NB4 (cell line): ENCODE measurements at regions not wholly inside any gene's neighbourhood (a gene's known extent, or its start where the extent isn't known, plus 50 kb on each side); places are given as distances from the start of the nearest gene placed in this dataset.

Experiments used
- DNase-seq: peaks from one replicate; pipeline ENCODE4 v3.0.0; 2010; ENCODE audit warnings: low read depth
- H3K4me3 ChIP-seq: one replicate; pipeline ENCODE4 v1.5.1; 2011; ENCODE audit warnings: mild to moderate bottlenecking, low read depth, low read length, moderate library complexity
- MYC ChIP-seq: IDR thresholded peaks from 2 replicates; pipeline ENCODE4 v1.6.1; 2011; ENCODE audit warnings: low read depth, low read length
- POLR2A ChIP-seq: IDR thresholded peaks from 2 replicates; pipeline ENCODE4 v1.6.1; 2011; ENCODE audit warnings: mild to moderate bottlenecking; ENCODE audit not compliant: insufficient read length; ENCODE audit errors: extremely low read depth
- TF ChIP-seq, protein P1 (sequence below): IDR thresholded peaks from one replicate; pipeline ENCODE4 v1.5.1; 2012; ENCODE audit warnings: low read depth, low read length
- TF ChIP-seq, protein P2 (sequence below): IDR thresholded peaks from 2 replicates; pipeline ENCODE4 v1.6.1; 2011; ENCODE audit warnings: low read depth, low read length

DNA sequence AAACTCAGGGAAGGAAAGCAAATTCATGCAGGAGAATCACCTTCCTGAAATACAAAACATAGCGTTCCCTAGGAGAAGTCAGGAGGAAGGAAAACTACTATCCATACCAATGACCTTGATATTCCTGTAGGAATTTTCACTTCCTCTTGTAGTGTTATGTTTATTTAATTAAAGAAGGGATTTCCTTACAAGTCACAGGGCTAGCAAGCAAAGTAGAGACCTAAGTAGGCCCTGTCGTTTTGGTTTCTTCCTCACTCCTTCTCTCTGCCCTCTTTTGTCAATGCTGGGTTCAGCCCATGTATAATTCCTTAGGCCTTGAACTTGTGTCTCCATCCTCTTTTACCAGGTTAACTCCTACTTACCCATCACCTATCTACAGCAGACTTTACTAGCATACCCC lies 435.2 kb upstream of the LRATD1 start:
- no peak for DNase-seq
- H3K4me3 ChIP-seq: no peak overlapping the region
- TF ChIP-seq, protein P1, sequence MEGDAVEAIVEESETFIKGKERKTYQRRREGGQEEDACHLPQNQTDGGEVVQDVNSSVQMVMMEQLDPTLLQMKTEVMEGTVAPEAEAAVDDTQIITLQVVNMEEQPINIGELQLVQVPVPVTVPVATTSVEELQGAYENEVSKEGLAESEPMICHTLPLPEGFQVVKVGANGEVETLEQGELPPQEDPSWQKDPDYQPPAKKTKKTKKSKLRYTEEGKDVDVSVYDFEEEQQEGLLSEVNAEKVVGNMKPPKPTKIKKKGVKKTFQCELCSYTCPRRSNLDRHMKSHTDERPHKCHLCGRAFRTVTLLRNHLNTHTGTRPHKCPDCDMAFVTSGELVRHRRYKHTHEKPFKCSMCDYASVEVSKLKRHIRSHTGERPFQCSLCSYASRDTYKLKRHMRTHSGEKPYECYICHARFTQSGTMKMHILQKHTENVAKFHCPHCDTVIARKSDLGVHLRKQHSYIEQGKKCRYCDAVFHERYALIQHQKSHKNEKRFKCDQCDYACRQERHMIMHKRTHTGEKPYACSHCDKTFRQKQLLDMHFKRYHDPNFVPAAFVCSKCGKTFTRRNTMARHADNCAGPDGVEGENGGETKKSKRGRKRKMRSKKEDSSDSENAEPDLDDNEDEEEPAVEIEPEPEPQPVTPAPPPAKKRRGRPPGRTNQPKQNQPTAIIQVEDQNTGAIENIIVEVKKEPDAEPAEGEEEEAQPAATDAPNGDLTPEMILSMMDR: no peak
- no peak for TF ChIP-seq MYC
- no peak for TF ChIP-seq POLR2A
- TF ChIP-seq, protein P2, sequence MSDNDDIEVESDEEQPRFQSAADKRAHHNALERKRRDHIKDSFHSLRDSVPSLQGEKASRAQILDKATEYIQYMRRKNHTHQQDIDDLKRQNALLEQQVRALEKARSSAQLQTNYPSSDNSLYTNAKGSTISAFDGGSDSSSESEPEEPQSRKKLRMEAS: no peak

DNA sequence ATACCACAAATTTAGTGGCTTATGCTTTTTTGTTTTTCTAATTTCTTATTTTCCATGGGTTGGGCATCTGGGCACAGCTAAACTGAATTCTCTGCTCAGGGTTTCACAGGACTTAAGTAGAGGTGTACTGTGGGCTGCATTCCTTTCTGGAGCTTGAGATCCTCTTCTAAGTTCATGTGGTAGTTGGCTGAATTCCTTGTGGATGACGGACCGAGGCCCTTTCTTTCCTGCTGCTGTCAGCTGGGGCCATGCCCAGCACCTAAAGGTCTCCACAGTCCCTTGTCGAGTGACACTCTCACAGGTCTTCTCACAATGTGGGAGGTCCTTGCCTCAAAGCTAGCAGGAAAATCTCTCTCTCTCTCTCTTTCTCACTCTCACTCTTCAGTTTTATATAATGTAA lies 433.5 kb upstream of the LRATD1 start:
- DNase-seq: no peak
- TF ChIP-seq, protein P2: no peak
- TF ChIP-seq, protein P1: no peak

DNA sequence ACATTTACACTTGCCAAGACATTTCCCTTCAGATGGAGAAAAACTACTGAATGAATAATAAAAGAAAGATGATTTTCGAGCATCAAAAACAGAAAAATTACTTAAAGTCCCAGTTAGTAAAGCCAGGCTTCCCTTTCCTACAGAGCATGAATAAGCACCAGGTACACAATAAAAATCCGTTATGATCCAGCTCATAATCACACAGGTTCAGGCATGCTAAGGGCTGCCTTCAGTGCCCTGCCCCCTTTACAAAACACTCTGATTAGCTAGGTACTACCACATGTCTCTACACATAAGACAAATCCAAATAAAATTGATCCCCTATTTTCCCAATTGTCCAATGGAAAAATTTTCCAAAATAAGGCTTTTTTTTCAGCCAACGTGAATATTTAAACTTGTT lies 413.2 kb upstream of the LRATD1 start:
- H3K4me3 ChIP-seq: no peak overlapping the region
- TF ChIP-seq POLR2A (no peak), MYC (no peak)
- TF ChIP-seq, protein P2: no peak
- TF ChIP-seq, protein P1: no peak

More for the DNA sequence above, 433.5 kb upstream of the LRATD1 start:
- H3K4me3 ChIP-seq: no peak overlapping the region

DNA sequence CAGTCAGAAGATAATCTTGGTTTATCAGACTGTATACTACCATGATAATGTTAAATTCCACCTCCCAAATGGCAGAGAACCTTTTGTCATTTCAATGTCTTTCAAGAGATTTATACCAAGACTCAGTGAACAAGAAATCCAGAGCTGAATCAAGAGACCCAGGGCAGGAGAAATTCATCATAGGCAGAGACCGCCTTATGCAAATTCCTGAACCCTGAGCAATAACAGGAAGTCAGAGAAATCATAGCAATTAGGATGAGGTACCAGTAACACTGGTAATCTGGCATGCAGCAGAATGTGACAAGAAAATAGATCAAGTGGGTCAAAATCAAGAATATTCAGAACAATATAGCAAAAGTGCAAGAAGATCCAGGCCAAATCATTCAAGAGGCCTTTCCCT lies 412.4 kb upstream of the LRATD1 start:
- no peak overlapping the region for H3K4me3 ChIP-seq
- TF ChIP-seq, protein P2: no peak
- TF ChIP-seq MYC (no peak), POLR2A (no peak)
- TF ChIP-seq, protein P1: no peak
- DNase-seq: no peak

More for the DNA sequence above, 413.2 kb upstream of the LRATD1 start:
- DNase-seq: no peak

DNA sequence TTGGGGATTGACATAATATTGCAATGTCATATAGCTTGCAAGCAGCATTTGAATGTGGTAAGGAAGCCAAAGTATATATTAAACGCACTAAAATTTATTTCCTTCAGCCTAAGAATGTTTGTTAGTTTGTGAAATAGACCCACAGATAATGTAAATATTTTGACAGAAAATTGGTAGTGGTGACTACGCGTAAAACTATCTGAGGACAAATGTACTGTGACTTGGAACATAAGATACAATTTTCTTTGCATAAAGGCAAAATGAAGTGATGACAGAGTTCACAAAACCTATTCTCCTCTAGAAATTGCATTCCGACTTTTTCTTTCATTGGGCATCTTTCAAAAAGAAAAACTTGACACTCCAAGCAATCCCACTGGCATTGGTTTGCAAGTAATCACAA lies 411.1 kb upstream of the LRATD1 start:
- TF ChIP-seq MYC (no peak), POLR2A (no peak)
- TF ChIP-seq, protein P2: no peak
- TF ChIP-seq, protein P1: no peak
- no peak for DNase-seq
- no peak overlapping the region for H3K4me3 ChIP-seq

DNA sequence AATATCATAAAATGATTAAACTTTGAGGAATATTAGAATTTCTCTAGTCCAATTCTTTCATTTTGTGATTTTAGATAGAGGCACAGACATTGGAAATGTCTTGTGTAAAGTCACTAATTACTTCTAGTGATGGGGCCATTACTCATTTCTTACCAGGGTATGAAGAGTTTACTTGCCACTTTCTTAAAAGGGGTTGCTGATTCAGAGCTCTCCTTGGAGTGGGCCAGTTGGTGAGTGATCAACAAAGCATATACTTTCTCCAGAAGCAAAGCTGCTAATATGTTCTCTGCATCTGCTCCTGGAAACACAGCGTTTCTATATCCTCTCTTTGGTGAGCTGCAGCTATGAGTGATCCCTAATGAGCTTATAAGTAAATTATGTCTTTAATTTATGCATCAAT lies 408.9 kb upstream of the LRATD1 start:
- no peak for DNase-seq
- TF ChIP-seq, protein P1: no peak
- TF ChIP-seq POLR2A (no peak), MYC (no peak)
- TF ChIP-seq, protein P2: no peak
- no peak overlapping the region for H3K4me3 ChIP-seq
